HepG2 (cell line): ENCODE measurements at regions not wholly inside any gene's neighbourhood (a gene's known extent, or its start where the extent isn't known, plus 50 kb on each side); places are given as distances from the start of the nearest gene placed in this dataset.

Experiments used
- ATAC-seq: fragments of 200-7000 bp; cut with Tn5 transposase; 3 replicates; pipeline ENCODE4 v1.9.1; 2020; ENCODE audit warnings: mild to moderate bottlenecking, moderate library complexity
- BruUV-seq: library from RNA; stranded (reverse); fragments of 400-500 nt; replicated peaks from 2 replicates; lab custom pipeline; 2021; lab: Mats Ljungman, UMichigan
- CTCF ChIA-PET: fragments of 300-600 bp; formaldehyde crosslinking; extraction: SDS; loops from one replicate; lab custom pipeline; 2021; ENCODE audit warnings: low total read pairs, inconsistent platforms, low intra/inter-chr PET ratio; lab: Yijun Ruan, JAX
- POLR2A ChIA-PET: fragments of 350-600 bp; sonication (Branson Sonifier 250); formaldehyde crosslinking; loops from one replicate; lab custom pipeline; 2020; ENCODE audit warnings: antibody characterized with exemption, inconsistent platforms; lab: Yijun Ruan, JAX
- DNase-seq: peaks from one replicate; pipeline ENCODE4 v3.0.0-alpha.2; 2015; ENCODE audit warnings: low spot score
- FAIRE-seq: peaks from 3 replicates; lab custom pipeline; 2011; peaks lifted over from hg19 to GRCh38; lab: Jason Lieb, UNC
- H2AFZ ChIP-seq: one replicate; pipeline ENCODE4 v1.6.1; 2011; ENCODE audit warnings: low read length, inconsistent platforms
- H3K27ac ChIP-seq: fragments of 300-600 bp; 3 replicates; pipeline ENCODE4 v1.8.0; 2011; ENCODE audit warnings: mixed run types, mild to moderate bottlenecking, mixed read lengths, low read length, inconsistent platforms; ENCODE audit not compliant: insufficient read depth; ENCODE audit errors: extremely low read length
- H3K27me3 ChIP-seq, 2 experiments: fragments of 200-600 bp in 1 of 2; 2 replicates in 1 of 2; 3 replicates in 1 of 2; pipeline versions ENCODE4 v1.6.0 to v1.8.0; 2011; ENCODE audit warnings: low read length in 2 of 2, mild to moderate bottlenecking in 2 of 2, moderate library complexity in 2 of 2, inconsistent platforms in 1 of 2; ENCODE audit not compliant: insufficient read depth in 2 of 2, control insufficient read depth in 1 of 2
- H3K36me3 ChIP-seq, 2 experiments: fragments of 200-600 bp in 1 of 2; replicated peaks in 1 of 2; 2 replicates in 1 of 2; 3 replicates in 1 of 2; pipeline versions ENCODE4 v1.5.1 to v1.8.0; 2011; ENCODE audit warnings: low read length in 2 of 2, inconsistent platforms in 1 of 2; ENCODE audit not compliant: insufficient read depth in 2 of 2, control insufficient read depth in 1 of 2
- H3K4me1 ChIP-seq: 2 replicates; pipeline ENCODE4 v1.5.1; 2012; ENCODE audit warnings: low read length, inconsistent platforms; ENCODE audit not compliant: insufficient read depth
- H3K4me2 ChIP-seq: 2 replicates; pipeline ENCODE4 v1.6.0; 2011; ENCODE audit warnings: low read depth, low read length, inconsistent platforms
- H3K4me3 ChIP-seq, 3 experiments: fragments of 200-600 bp in 1 of 3; sonication (generic), shearing (Covaris generic) in 1 of 3; replicated peaks in 1 of 3; 2 replicates each; pipeline ENCODE4 v1.5.1; 2011 to 2016; ENCODE audit warnings: low read length in 3 of 3, inconsistent platforms in 2 of 3, low read depth in 2 of 3, mild to moderate bottlenecking in 2 of 3, control low read depth in 1 of 3, mixed read lengths in 1 of 3; ENCODE audit not compliant: insufficient read depth in 1 of 3
- H3K79me2 ChIP-seq: one replicate; pipeline ENCODE4 v1.6.1; 2011; ENCODE audit warnings: low read length, inconsistent platforms; ENCODE audit not compliant: insufficient read depth
- H3K9ac ChIP-seq: 2 replicates; pipeline ENCODE4 v1.6.0; 2011; ENCODE audit warnings: mild to moderate bottlenecking, low read depth, low read length, inconsistent platforms; ENCODE audit not compliant: insufficient read depth
- H3K9me3 ChIP-seq: 2 replicates; pipeline ENCODE4 v1.5.1; 2012; ENCODE audit warnings: mild to moderate bottlenecking, low read length
- H4K20me1 ChIP-seq: 2 replicates; pipeline ENCODE4 v1.6.0; 2011; ENCODE audit warnings: inconsistent platforms, mild to moderate bottlenecking, low read length, moderate library complexity; ENCODE audit not compliant: insufficient read depth
- HNRNPH1 ChIP-seq: fragments of 200-400 bp; formaldehyde crosslinking; optimal IDR thresholded peaks from 2 replicates; pipeline ENCODE3; 2017; ENCODE audit warnings: mild to moderate bottlenecking, low read depth, low read length
- KAT7 ChIP-seq: IDR thresholded peaks from 2 replicates; pipeline ENCODE4 v1.6.1; 2018; ENCODE audit warnings: borderline replicate concordance, missing compliant biosample characterization
- NR2F6 ChIP-seq, 2 experiments: IDR thresholded peaks; 2 replicates each; pipeline ENCODE4 v1.6.1; 2016; ENCODE audit warnings: antibody characterized with exemption in 1 of 2, mild to moderate bottlenecking in 1 of 2
- NR3C1 ChIP-seq: sonication (generic); formaldehyde crosslinking; IDR thresholded peaks from 2 replicates; pipeline ENCODE4 v1.4.0; 2020; ENCODE audit warnings: missing genetic modification reagents
- SETDB1 ChIP-seq: sonication (generic); formaldehyde crosslinking; IDR thresholded peaks from 2 replicates; pipeline ENCODE4 v1.5.1; 2020; ENCODE audit warnings: missing genetic modification reagents, mild to moderate bottlenecking, borderline replicate concordance
- TBP ChIP-seq: sonication (generic); formaldehyde crosslinking; IDR thresholded peaks from 2 replicates; pipeline ENCODE4 v1.5.0; 2020; ENCODE audit warnings: missing genetic modification reagents
- ZNF10 ChIP-seq: sonication (generic); formaldehyde crosslinking; IDR thresholded peaks from 2 replicates; pipeline ENCODE4 v1.4.0; 2020; ENCODE audit warnings: mild to moderate bottlenecking, low read depth, missing genetic modification reagents, borderline replicate concordance
- ZNF451 ChIP-seq: sonication (generic); formaldehyde crosslinking; IDR thresholded peaks from 2 replicates; pipeline ENCODE4 v1.5.0; 2020; ENCODE audit warnings: mild to moderate bottlenecking, missing genetic modification reagents
- ZNF607 ChIP-seq: sonication (generic); formaldehyde crosslinking; IDR thresholded peaks from 2 replicates; pipeline ENCODE4 v1.5.1; 2020; ENCODE audit warnings: missing genetic modification reagents, mild to moderate bottlenecking, borderline replicate concordance
- ZNF678 ChIP-seq: sonication (generic); formaldehyde crosslinking; IDR thresholded peaks from 2 replicates; pipeline ENCODE4 v1.4.0; 2020; ENCODE audit warnings: mild to moderate bottlenecking, missing genetic modification reagents
- ZNF749 ChIP-seq: sonication (generic); formaldehyde crosslinking; IDR thresholded peaks from 2 replicates; pipeline ENCODE4 v1.8.0; 2022; ENCODE audit warnings: mild to moderate bottlenecking, missing genetic modification reagents, moderate library complexity, borderline replicate concordance
- WGBS: methylation state at CpG from one replicate; pipeline ENCODE4 v1.1.6; 2017; ENCODE audit warnings: low lambda C conversion rate; 5-methylcytosine and 5-hydroxymethylcytosine counted together
- in situ Hi-C: cut with HindIII; loops from 2 replicates; pipeline ENCODE4 v1.10.0; 2017; ENCODE audit warnings: low pct_unique_long_range_greater_than_20kb; ENCODE audit not compliant: extremely low pct_ligation_motif_present
- intact Hi-C: fragments of 100-400 bp; cut with micrococcal nuclease; formaldehyde crosslinking; loops from one replicate; pipeline ENCODE4 v1.10.0; 2022; ENCODE audit not compliant: unreplicated experiment
- TF ChIP-seq, protein P1 (sequence below), 2 experiments: IDR thresholded peaks; 2 replicates each; pipeline ENCODE4 v1.6.1; 2011 to 2012; ENCODE audit warnings: low read length in 2 of 2, borderline replicate concordance in 1 of 2, low read depth in 1 of 2, mild to moderate bottlenecking in 1 of 2, moderate library complexity in 1 of 2
- TF ChIP-seq, protein P2 (sequence below): sonication (generic); formaldehyde crosslinking; IDR thresholded peaks from 2 replicates; pipeline ENCODE4 v1.5.1; 2020; ENCODE audit warnings: mild to moderate bottlenecking, missing genetic modification reagents, moderate library complexity

DNA sequence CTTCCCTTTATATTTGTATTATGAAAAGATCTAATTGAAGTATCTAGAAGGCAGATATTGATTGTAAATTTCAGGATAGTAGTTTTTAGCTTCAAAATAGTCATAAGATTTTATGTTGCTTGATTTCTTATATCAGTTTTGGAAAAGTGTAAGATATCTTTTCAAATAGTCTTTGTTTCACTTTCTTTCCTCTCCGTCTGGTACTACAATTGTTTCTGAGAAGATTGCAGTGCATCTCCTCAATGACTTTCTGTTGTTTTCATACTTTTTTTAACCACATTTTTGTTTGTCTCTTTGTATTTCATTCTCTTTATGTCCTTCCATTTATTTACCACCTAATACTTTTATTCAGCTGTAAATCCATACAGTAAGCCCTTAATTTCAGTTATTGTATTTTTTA is 964.6 kb upstream of the B3GALT2 start:
- no peaks in the 10 kb centered on the region for H3K79me2 ChIP-seq
- no peaks in the 10 kb centered on the region for H3K27me3 ChIP-seq
- ATAC-seq (no peak), FAIRE-seq (no peak), DNase-seq (no peak)
- TF ChIP-seq ZNF451 (CRISPR knock-in tag) (no peak), ZNF678 (CRISPR knock-in tag) (no peak), ZNF10 (no peak), SETDB1 (CRISPR knock-in tag) (no peak), ZNF607 (CRISPR knock-in tag) (no peak), KAT7 (no peak), TBP (CRISPR knock-in tag) (no peak)
- ChIA-PET CTCF (no interaction called here), POLR2A (no interaction called here)
- intact Hi-C loops = no loop called here
- no peak overlapping the region for H3K4me2 ChIP-seq
- no peak overlapping the region for H3K4me3 ChIP-seq
- no peaks in the 10 kb centered on the region for H3K9me3 ChIP-seq
- H3K27ac ChIP-seq = no peak overlapping the region
- BruUV-seq = no TSS peak
- H3K9ac ChIP-seq = no peak overlapping the region
- in situ Hi-C loops = no loop called here
- 3% methylated on average over 1 of the region's 1 CpG for WGBS
- H3K4me1 ChIP-seq = no peaks in the 10 kb centered on the region
- H4K20me1 ChIP-seq = no peaks in the 10 kb centered on the region
- no peak overlapping the region for H2AFZ ChIP-seq
- H3K36me3 ChIP-seq = no peaks in the 10 kb centered on the region

DNA sequence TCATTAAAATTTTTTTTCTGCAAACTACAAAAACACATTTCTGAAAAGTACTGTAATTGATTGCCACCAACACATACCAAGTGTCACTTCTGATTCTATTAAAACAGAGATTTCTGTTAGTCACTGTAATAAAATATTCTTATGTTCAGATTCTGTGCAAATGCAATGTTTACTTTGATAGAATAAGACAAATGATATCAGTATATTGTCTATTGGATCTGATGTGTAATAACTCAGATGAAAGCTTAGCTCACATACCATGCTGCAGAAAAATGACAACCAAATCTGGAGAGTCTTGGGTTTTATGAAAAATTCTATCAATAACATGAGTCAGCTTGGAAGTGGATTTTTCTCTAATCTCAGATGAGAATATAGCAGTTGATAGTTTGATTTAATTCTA is 963.8 kb upstream of the B3GALT2 start:
- H3K9me3 ChIP-seq = no peaks in the 10 kb centered on the region
- no peaks in the 10 kb centered on the region for H3K79me2 ChIP-seq
- no peaks in the 10 kb centered on the region for H3K4me1 ChIP-seq
- intact Hi-C loops (no loop called here), in situ Hi-C loops (no loop called here)
- ChIA-PET POLR2A (no interaction called here), CTCF (no interaction called here)
- H3K27me3 ChIP-seq = no peaks in the 10 kb centered on the region
- no TSS peak for BruUV-seq
- H3K27ac ChIP-seq = no peak overlapping the region
- no peak overlapping the region for H3K4me2 ChIP-seq
- FAIRE-seq (no peak), DNase-seq (no peak), ATAC-seq (no peak)
- no peak overlapping the region for H3K4me3 ChIP-seq
- no peak overlapping the region for H3K9ac ChIP-seq
- H3K36me3 ChIP-seq = no peaks in the 10 kb centered on the region
- no peak overlapping the region for H2AFZ ChIP-seq
- no peaks in the 10 kb centered on the region for H4K20me1 ChIP-seq
- TF ChIP-seq HNRNPH1 (no peak), NR2F6 (IDR thresholded peaks at IDR 0.05) (no peak), NR2F6 (CRISPR knock-in tag; IDR thresholded peaks at IDR 0.05) (no peak), NR3C1 (CRISPR knock-in tag) (no peak), ZNF749 (no peak)
- TF ChIP-seq, protein P1, sequence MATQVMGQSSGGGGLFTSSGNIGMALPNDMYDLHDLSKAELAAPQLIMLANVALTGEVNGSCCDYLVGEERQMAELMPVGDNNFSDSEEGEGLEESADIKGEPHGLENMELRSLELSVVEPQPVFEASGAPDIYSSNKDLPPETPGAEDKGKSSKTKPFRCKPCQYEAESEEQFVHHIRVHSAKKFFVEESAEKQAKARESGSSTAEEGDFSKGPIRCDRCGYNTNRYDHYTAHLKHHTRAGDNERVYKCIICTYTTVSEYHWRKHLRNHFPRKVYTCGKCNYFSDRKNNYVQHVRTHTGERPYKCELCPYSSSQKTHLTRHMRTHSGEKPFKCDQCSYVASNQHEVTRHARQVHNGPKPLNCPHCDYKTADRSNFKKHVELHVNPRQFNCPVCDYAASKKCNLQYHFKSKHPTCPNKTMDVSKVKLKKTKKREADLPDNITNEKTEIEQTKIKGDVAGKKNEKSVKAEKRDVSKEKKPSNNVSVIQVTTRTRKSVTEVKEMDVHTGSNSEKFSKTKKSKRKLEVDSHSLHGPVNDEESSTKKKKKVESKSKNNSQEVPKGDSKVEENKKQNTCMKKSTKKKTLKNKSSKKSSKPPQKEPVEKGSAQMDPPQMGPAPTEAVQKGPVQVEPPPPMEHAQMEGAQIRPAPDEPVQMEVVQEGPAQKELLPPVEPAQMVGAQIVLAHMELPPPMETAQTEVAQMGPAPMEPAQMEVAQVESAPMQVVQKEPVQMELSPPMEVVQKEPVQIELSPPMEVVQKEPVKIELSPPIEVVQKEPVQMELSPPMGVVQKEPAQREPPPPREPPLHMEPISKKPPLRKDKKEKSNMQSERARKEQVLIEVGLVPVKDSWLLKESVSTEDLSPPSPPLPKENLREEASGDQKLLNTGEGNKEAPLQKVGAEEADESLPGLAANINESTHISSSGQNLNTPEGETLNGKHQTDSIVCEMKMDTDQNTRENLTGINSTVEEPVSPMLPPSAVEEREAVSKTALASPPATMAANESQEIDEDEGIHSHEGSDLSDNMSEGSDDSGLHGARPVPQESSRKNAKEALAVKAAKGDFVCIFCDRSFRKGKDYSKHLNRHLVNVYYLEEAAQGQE (IDR thresholded peaks at IDR 0.05; ENCODE audit: borderline replicate concordance in 1 of 2, low read depth in 1 of 2, low read length in 2 of 2) = no peak
- TF ChIP-seq, protein P2, sequence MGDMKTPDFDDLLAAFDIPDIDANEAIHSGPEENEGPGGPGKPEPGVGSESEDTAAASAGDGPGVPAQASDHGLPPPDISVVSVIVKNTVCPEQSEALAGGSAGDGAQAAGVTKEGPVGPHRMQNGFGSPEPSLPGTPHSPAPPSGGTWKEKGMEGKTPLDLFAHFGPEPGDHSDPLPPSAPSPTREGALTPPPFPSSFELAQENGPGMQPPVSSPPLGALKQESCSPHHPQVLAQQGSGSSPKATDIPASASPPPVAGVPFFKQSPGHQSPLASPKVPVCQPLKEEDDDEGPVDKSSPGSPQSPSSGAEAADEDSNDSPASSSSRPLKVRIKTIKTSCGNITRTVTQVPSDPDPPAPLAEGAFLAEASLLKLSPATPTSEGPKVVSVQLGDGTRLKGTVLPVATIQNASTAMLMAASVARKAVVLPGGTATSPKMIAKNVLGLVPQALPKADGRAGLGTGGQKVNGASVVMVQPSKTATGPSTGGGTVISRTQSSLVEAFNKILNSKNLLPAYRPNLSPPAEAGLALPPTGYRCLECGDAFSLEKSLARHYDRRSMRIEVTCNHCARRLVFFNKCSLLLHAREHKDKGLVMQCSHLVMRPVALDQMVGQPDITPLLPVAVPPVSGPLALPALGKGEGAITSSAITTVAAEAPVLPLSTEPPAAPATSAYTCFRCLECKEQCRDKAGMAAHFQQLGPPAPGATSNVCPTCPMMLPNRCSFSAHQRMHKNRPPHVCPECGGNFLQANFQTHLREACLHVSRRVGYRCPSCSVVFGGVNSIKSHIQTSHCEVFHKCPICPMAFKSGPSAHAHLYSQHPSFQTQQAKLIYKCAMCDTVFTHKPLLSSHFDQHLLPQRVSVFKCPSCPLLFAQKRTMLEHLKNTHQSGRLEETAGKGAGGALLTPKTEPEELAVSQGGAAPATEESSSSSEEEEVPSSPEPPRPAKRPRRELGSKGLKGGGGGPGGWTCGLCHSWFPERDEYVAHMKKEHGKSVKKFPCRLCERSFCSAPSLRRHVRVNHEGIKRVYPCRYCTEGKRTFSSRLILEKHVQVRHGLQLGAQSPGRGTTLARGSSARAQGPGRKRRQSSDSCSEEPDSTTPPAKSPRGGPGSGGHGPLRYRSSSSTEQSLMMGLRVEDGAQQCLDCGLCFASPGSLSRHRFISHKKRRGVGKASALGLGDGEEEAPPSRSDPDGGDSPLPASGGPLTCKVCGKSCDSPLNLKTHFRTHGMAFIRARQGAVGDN (CRISPR knock-in tag) = no peak
